WTC11 (cell line): ENCODE measurements at regions not wholly inside any gene's neighbourhood (a gene's known extent, or its start where the extent isn't known, plus 50 kb on each side); places are given as distances from the start of the nearest gene placed in this dataset.

Experiments used
- ATAC-seq: fragments of 200-7000 bp; cut with Tn5 transposase; 2 replicates; pipeline ENCODE4 v1.10.0; 2021; ENCODE audit warnings: mild to moderate bottlenecking, moderate library complexity
- CTCF ChIA-PET: fragments of 300-600 bp; sonication (Branson Sonifier 250); formaldehyde crosslinking; loops from one replicate; lab custom pipeline; 2021; ENCODE audit warnings: antibody characterized with exemption; lab: Charles Lee
- POLR2A ChIA-PET: fragments of 350-600 bp; sonication (Branson Sonifier 250); formaldehyde crosslinking; loops from one replicate; lab custom pipeline; 2021; ENCODE audit warnings: antibody characterized with exemption; lab: Charles Lee
- DNase-seq: peaks from one replicate; pipeline ENCODE4 v3.0.0; 2021; ENCODE audit warnings: low spot score
- H3K27ac Mint-ChIP-seq: 2 replicates; pipeline ENCODE4 v1.8.0; 2021; ENCODE audit warnings: mixed read lengths
- H3K27me3 Mint-ChIP-seq: 2 replicates; pipeline ENCODE4 v1.8.0; 2021; ENCODE audit warnings: low read depth, mild to moderate bottlenecking, moderate library complexity, mixed read lengths
- H3K36me3 Mint-ChIP-seq: 2 replicates; pipeline ENCODE4 v1.8.0; 2021; ENCODE audit warnings: mixed read lengths
- H3K4me1 Mint-ChIP-seq: 2 replicates; pipeline ENCODE4 v1.8.0; 2022; ENCODE audit warnings: mixed read lengths
- H3K4me3 Mint-ChIP-seq: 2 replicates; pipeline ENCODE4 v1.8.0; 2021; ENCODE audit warnings: mild to moderate bottlenecking, moderate library complexity, mixed read lengths
- H3K9me3 Mint-ChIP-seq: 2 replicates; pipeline ENCODE4 v1.8.0; 2021; ENCODE audit warnings: mixed read lengths
- CBFB ChIP-seq: sonication (generic); formaldehyde crosslinking; IDR thresholded peaks from 2 replicates; pipeline ENCODE4 v1.8.1; 2022; ENCODE audit warnings: mild to moderate bottlenecking, low read depth, missing genetic modification reagents
- E2F1 ChIP-seq: sonication (generic); formaldehyde crosslinking; IDR thresholded peaks from 2 replicates; pipeline ENCODE4 v1.8.0; 2022; ENCODE audit warnings: mild to moderate bottlenecking, missing genetic modification reagents
- EMX1 ChIP-seq: fragments of 250-450 bp; sonication (Bioruptor Pico); IDR thresholded peaks from 2 replicates; pipeline ENCODE4 v1.8.0; 2021; ENCODE audit warnings: mild to moderate bottlenecking
- FOXK1 ChIP-seq: sonication (generic); formaldehyde crosslinking; IDR thresholded peaks from 2 replicates; pipeline ENCODE4 v1.8.0; 2022; ENCODE audit warnings: mild to moderate bottlenecking, moderate library complexity, missing genetic modification reagents
- MXD4 ChIP-seq: fragments of 250-450 bp; sonication (Bioruptor Pico); IDR thresholded peaks from 2 replicates; pipeline ENCODE4 v1.8.0; 2021; ENCODE audit warnings: mild to moderate bottlenecking, moderate library complexity, borderline replicate concordance
- NFATC4 ChIP-seq: fragments of 250-450 bp; sonication (Bioruptor Pico); IDR thresholded peaks from 2 replicates; pipeline ENCODE4 v1.9.0; 2021; ENCODE audit warnings: mild to moderate bottlenecking
- NFYB ChIP-seq: sonication (generic); formaldehyde crosslinking; conservative IDR thresholded peaks from 2 replicates; pipeline ENCODE4 v1.8.0; 2022; ENCODE audit warnings: low read depth, missing genetic modification reagents
- NR3C1 ChIP-seq: sonication (generic); formaldehyde crosslinking; conservative IDR thresholded peaks from 2 replicates; pipeline ENCODE4 v1.8.1; 2023; ENCODE audit warnings: low read depth, mild to moderate bottlenecking, missing genetic modification reagents
- SMAD4 ChIP-seq: sonication (generic); formaldehyde crosslinking; IDR thresholded peaks from 2 replicates; pipeline ENCODE4 v1.8.0; 2022; ENCODE audit warnings: mild to moderate bottlenecking, missing genetic modification reagents
- SP1 ChIP-seq: sonication (generic); formaldehyde crosslinking; conservative IDR thresholded peaks from 2 replicates; pipeline ENCODE4 v1.8.1; 2022; ENCODE audit warnings: missing genetic modification reagents
- TEAD4 ChIP-seq: sonication (generic); formaldehyde crosslinking; IDR thresholded peaks from 2 replicates; pipeline ENCODE4 v1.8.0; 2022; ENCODE audit warnings: mild to moderate bottlenecking, missing genetic modification reagents
- TP53 ChIP-seq: sonication (generic); formaldehyde crosslinking; IDR thresholded peaks from 2 replicates; pipeline ENCODE4 v1.8.1; 2023; ENCODE audit warnings: mild to moderate bottlenecking, missing genetic modification reagents
- ZNF121 ChIP-seq: sonication (generic); formaldehyde crosslinking; IDR thresholded peaks from 2 replicates; pipeline ENCODE4 v1.8.0; 2023; ENCODE audit warnings: missing genetic modification reagents
- ZNF138 ChIP-seq: sonication (generic); formaldehyde crosslinking; conservative IDR thresholded peaks from 2 replicates; pipeline ENCODE4 v1.8.1; 2022; ENCODE audit warnings: mild to moderate bottlenecking, moderate library complexity, missing genetic modification reagents
- TF ChIP-seq, protein P1 (sequence below): sonication (generic); formaldehyde crosslinking; conservative IDR thresholded peaks from 2 replicates; pipeline ENCODE4 v1.8.1; 2023; ENCODE audit warnings: mild to moderate bottlenecking, low read depth, missing genetic modification reagents, moderate library complexity

DNA sequence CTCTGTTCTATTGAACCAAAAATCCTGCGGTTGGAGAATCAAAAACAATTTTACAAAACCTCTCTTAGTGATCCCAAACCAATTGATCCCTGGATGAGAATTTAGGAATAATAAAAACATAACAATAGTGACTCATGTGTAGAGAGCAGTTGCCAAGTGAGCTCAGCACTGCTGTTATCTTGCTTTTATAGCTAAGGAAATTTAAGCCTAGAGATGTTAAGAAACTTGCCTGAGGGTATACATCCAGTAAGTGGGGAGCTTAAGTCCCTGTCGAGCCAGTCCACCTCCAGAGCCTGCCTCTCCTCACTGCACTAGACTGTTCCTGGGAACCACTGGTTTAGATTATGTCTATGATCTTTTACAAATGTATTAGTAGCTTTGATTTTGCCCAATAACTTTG lies 358.4 kb upstream of the LMCD1 start:
- Mint-ChIP-seq H3K27me3 (no peaks in the 10 kb centered on the region), H3K9me3 (peaks cover 15% of the 10 kb centered on the region), H3K27ac (no peak overlapping the region), H3K4me3 (no peak overlapping the region), H3K36me3 (no peaks in the 10 kb centered on the region; the same call in 1 of the 2 replicates), H3K4me1 (peaks cover 7% of the 10 kb centered on the region)
- ChIA-PET POLR2A (no interaction called here), CTCF (interaction anchor here (0.6 kb wide), 1 partner anchor 274 kb away, joined by 4 read pairs; no protein-coding TSS in a partner anchor)
- ATAC-seq, result no peak
- no peak for DNase-seq
- TF ChIP-seq SMAD4 (CRISPR knock-in tag) (no peak), E2F1 (CRISPR knock-in tag) (no peak)
- TF ChIP-seq, protein P1, sequence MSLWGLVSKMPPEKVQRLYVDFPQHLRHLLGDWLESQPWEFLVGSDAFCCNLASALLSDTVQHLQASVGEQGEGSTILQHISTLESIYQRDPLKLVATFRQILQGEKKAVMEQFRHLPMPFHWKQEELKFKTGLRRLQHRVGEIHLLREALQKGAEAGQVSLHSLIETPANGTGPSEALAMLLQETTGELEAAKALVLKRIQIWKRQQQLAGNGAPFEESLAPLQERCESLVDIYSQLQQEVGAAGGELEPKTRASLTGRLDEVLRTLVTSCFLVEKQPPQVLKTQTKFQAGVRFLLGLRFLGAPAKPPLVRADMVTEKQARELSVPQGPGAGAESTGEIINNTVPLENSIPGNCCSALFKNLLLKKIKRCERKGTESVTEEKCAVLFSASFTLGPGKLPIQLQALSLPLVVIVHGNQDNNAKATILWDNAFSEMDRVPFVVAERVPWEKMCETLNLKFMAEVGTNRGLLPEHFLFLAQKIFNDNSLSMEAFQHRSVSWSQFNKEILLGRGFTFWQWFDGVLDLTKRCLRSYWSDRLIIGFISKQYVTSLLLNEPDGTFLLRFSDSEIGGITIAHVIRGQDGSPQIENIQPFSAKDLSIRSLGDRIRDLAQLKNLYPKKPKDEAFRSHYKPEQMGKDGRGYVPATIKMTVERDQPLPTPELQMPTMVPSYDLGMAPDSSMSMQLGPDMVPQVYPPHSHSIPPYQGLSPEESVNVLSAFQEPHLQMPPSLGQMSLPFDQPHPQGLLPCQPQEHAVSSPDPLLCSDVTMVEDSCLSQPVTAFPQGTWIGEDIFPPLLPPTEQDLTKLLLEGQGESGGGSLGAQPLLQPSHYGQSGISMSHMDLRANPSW (CRISPR knock-in tag), result no peak

DNA sequence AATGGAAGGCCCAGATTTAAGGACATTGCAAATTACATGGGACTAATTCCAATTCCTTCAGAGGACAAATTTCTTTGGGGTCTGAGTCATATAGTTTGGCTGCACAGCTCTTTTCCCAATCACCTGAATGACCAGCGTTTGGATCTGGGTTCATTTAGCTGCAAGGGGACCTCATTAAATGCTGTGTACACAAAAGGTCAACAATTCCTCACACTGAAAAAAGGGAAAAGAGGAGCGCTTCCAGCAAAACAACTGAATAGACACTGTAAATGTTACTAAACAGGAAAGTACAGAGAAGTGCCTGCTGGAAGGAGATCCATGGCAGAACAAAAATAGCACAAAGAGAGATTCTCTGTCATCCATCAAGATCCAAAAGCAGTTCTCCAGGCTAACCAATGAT lies 356.0 kb upstream of the LMCD1 start:
- Mint-ChIP-seq H3K27me3 (no peaks in the 10 kb centered on the region), H3K27ac (no peak overlapping the region), H3K36me3 (no peaks in the 10 kb centered on the region; the same call in 1 of the 2 replicates), H3K9me3 (peaks cover 14% of the 10 kb centered on the region), H3K4me3 (no peak overlapping the region), H3K4me1 (no peaks in the 10 kb centered on the region)
- DNase-seq (no peak), ATAC-seq (no peak)
- TF ChIP-seq FOXK1 (CRISPR knock-in tag), result no peak
- TF ChIP-seq ZNF138 (CRISPR knock-in tag), result no peak
- TF ChIP-seq ZNF121, result no peak
- no peak for TF ChIP-seq CBFB (CRISPR knock-in tag)
- TF ChIP-seq TEAD4 (CRISPR knock-in tag), result no peak
- ChIA-PET CTCF (no interaction called here), POLR2A (no interaction called here)

DNA sequence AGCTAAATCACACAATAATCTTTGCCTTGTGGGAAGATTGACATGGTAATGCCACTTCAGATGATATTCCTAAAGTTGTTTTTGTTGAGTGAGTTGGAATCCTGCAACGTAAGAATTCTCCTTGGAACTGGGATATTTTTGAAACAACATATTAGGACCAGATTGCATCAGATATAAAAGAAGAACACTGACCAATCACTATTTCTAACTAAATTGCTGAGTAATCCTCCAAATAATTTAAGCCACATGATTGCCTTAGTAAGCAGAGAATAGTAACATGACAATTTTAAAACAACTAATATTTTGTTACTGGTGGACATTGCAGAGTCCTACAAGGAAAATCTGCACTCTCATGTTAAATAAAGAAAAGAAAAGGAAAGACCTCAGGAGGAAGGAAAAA lies 353.9 kb upstream of the LMCD1 start:
- H3K36me3 Mint-ChIP-seq, result no peaks in the 10 kb centered on the region
- no peaks in the 10 kb centered on the region for H3K27me3 Mint-ChIP-seq
- DNase-seq (no peak), ATAC-seq (no peak)
- TF ChIP-seq TP53 (CRISPR knock-in tag), result no peak
- no peak for TF ChIP-seq EMX1 (CRISPR knock-in tag)
- H3K4me1 Mint-ChIP-seq, result peaks cover 1% of the 10 kb centered on the region
- CTCF ChIA-PET, result no interaction called here
- H3K27ac Mint-ChIP-seq, result no peak overlapping the region
- POLR2A ChIA-PET, result no interaction called here
- H3K4me3 Mint-ChIP-seq, result no peak overlapping the region
- H3K9me3 Mint-ChIP-seq, result peaks cover 1% of the 10 kb centered on the region; the same call in 1 of the 2 replicates

DNA sequence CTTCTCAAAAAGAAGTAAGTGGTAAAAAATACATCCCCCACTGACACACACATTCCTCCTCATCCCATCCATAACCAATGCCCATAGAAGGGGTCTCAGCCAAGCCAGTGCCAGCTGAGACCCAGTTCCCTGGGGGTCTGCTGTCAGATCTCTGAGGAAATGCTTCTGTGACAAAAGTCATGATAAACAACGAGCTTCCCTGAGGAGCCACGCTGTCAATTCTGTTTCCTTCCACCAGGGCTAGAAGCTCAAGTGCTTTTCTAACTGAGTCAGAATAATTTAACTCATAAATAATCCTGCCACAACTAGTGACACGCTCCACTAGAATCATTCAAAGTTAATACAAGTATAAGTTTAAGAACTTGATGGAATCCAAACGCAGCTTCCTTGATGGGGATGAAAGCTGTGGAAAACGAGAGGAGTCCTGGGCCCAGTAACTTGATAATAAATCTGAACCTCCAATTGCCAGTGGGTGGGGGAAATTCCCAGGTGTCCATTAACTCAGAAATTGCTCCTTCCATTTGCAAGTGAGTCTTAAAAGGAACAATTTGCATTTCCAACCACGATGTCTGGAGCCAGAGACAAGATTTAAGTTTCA lies 348.7 kb upstream of the LMCD1 start:
- Mint-ChIP-seq H3K4me1 (peaks cover 5% of the 10 kb centered on the region), H3K27ac (no peak overlapping the region), H3K36me3 (no peaks in the 10 kb centered on the region), H3K27me3 (no peaks in the 10 kb centered on the region), H3K4me3 (no peak overlapping the region), H3K9me3 (peaks cover 3% of the 10 kb centered on the region; the same call in 1 of the 2 replicates)
- DNase-seq, result no peak
- ATAC-seq, result peak; percentile 34; the same call in 1 of the 2 replicates
- no peak for TF ChIP-seq NFATC4 (CRISPR knock-in tag)
- no peak for TF ChIP-seq NR3C1 (CRISPR knock-in tag)
- TF ChIP-seq MXD4, result no peak
- TF ChIP-seq NFYB (CRISPR knock-in tag), result no peak
- TF ChIP-seq SP1 (CRISPR knock-in tag), result no peak
- ChIA-PET POLR2A (no interaction called here), CTCF (interaction anchor here (0.9 to 1.6 kb wide), 3 partner anchors 8 to 87 kb away, joined by 3 to 15 read pairs (median 4); no protein-coding TSS in a partner anchor)
